NCI-H748 (cell line): ENCODE measurements at regions not wholly inside any gene's neighbourhood (a gene's known extent, or its start where the extent isn't known, plus 50 kb on each side); places are given as distances from the start of the nearest gene placed in this dataset.

Source experiments
- DNase-seq: peaks from one replicate; lab custom pipeline; 2025; ENCODE audit not compliant: unreplicated experiment; lab: John Stamatoyannopoulos, UW

DNA sequence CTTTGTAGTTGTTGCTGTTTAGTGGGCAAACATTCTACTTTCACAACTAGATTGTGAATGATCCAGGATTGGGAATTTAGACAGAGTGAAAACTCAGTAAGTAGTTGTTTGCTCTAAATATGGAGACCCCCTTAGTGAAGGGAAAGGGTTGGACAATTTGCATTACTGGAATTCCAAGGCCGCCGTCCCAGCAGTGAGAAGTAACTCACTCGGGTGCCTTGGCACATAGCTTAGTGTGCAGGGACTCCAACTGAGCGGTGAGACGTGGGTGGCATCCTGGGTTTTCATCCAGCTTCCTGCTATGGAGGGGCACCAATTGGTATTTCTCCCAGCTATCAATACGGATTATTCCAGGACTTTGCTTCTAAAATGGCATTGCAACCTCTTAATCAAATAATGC, 69.7 kb upstream of the FCN1 start:
- DNase-seq = no peak

DNA sequence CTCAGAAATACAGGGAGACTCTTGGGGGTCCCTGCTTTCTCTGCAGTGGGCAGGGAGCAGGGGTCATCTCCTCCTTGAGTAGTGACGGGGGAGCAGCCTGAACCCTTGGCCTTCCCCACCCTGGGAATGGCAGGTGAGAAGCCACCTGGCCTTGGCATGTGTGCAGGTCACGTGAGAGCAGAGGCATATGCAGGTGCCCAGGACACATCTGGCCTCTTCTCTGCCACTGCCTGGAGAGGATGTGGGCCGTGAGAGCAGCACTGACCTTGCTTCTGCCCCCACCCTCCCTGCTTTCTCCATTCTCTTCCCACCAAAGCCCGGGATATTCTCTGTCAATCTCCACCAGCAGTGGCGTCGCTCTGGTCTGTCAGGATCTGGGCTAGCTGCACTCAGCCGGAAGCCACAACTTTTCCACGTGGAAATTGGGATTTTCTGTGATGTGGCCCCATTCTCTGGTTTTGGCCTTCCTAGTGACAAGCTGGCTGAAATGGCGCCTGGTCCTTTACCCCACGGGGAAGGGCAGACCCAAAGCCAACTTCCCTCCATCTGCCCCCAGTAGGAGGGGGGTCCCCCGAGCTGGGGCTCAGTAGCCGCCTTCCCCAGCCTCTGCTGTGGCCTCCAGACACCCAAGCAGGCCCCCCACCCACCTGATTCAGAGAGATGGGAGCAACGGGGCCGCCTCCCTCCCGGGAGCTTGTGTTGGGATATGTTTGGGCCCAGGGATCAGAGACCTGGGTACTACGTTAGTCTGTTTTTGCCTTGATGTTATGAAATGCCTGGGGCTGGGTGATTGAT, 70.4 kb upstream of the FCN1 start:
- DNase-seq = no peak

DNA sequence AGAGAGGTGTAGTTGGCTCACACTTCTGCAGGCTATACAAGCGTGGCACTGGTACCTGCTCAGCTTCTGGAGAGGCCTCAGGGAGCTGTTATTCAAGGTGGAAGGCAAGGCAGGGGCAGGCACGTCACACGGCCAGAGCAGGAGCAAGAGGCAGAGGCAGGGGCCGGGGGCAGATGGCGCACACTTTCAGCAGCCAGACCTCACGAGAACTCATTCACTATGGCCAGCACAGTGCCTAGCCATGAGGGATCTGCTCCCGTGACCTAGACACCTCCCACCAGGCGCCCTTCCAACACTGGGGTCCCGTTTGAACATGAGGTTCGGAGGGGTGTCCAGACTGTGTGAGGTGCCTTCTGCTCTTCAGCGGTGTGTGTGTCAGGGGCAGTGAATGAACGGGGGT, 71.0 kb upstream of the FCN1 start:
- DNase-seq = no peak

DNA sequence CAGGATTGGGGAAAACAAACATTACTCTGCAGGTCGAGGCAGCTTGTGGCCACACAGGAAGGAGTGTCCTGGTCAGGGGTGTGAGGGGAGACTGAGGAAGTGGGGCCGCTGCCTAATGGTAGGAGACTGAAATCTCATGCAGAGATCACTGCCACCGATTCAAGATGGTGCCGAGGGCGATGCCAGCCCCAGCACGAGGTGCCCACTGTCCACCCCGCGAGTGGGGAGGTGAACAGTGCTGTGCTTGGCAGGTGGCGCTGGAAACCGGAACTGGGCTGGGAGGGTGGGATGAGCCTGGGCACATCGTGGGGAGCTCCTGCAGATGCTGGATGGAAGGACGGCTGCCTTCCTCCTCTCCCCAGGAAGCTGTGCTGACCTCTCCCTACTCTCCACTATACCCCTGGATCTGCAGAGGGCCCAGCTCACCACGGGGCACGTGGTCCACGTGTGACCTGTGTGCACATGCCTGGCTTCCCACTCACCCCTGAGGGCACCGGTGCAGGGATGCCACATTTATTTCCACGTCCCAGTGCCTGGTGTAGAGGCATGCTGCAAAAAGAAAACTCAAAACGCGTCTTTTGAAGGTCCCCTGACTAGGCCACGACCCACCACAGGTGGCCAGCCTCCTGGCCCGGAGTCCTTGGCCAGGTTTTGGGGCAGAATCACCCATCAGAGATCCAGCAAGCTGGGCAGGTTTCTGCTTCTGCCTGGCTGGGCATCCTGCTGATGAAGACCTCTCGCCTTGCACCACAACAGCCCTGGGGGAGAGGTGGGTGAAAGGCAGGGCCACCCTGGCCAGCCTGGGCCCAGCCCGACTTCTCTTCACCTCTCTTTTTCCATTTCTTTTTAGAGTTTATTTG, 71.7 kb upstream of the FCN1 start:
- no peak for DNase-seq

DNA sequence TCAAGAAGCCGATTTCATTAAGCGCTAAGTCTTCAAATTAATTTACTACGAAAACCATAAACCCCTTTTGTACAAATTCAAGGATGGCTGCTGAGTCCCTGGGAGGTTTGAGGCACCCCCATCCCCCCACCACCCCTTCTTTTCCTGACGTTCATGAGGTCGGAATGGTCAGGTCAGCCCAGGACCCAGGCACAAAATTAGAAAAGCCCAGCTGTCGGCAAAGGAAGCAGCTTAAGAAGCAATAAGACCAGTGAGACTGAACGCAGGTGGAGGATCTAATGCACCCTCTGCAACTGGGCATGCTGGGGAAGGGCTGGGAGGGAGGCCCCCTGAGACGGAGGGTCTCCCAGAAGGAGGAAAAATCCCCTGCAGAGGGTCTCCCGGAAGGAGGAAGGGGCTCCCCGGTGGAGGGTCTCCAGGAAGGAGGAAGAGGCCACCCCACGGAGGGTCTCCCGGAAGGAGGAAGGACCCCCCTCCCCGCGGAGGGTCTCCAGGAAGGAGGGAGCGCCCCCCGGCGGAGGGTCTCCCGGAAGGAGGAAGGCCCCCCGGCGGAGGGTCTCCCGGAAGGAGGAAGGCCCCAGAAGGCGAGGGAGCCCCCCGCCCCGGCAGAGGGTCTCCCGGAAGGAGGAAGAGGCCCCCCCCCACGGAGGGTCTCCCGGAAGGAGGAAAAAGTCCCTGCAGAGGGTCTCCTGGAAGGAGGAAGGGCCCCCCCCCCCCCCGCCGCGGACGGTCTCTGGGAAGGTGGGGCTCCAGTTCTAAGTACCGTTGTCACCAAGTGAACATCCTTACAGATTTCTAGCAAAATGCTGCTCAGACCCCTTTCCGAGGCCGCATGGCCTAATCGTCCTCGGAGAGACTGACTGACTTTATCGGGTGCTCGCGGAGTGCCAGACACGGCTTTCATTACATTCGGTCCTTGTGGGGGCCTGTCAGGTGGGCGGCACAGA, 74.4 kb upstream of the FCN1 start:
- DNase-seq = no peak

DNA sequence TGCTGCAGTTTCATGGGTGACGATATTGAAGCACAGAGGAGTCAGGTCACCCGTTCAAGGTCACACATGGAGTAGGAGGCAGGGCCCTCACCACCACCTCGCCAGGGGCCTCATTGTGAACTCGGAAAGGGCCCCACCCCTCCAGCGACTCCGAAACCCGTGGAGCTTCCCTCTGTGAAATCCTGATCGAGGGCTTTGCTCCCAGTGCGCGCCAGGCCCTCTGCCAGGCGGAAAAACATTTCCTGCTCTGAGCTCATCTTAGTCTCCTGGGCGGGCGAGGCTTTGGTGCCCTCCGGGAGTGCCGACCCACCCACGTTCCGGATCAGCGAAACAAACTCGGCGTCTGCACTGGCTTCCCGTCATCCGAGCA, 75.0 kb upstream of the FCN1 start:
- DNase-seq = no peak

DNA sequence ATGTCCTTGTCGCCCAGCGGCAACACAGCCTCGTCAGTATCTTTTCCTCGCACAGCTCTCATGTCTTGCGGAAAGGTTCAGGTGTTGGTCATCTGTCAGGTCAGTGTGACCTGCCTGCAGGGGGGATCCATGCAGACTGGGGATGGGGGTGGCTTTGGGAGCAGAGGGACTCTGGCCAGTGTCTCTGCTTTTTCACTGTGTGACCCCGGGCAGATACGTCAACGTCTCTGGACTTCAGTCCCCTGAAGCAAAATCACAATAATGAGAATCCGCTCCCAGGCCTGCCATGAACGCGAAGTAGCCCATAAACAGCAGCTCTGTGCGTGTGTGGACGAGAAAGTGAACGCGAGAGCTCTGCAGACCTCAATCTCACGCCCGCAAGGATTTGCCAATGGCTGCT, 75.7 kb upstream of the FCN1 start:
- DNase-seq = no peak

DNA sequence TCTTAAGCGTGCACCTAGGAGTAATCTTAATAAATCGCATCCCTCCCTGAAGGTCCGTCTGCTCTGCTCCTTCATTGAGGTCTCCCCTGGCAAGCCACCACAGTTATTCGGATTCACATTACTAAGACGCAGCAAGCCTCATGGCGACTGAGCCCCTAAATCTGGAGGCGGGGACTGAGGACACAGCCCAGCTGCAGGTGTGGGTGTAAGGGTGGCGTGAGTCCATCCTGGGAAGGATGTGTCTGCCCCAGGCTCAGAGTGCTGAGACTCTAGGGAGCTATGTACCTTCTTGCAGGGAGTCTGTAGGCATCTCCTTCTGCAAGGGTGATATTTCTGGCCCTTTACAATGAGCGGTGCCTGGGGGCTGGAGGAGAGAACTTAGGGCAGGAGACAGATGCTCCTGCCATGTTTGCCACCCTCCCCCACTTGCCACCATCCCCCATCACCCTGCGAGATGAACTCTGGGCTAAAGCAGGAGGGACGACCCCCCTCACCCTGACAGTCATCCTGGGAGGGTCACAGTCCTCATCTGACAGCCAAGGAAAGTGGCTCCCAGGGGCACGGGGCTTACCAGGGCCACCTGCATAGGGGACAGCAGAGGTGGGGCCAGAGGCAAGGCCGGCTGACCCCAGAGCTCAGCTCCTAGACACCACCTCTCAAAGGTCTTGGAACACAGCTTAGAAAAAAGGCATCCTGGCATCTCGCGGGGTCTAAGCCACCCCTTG, 76.4 kb upstream of the FCN1 start:
- no peak for DNase-seq

DNA sequence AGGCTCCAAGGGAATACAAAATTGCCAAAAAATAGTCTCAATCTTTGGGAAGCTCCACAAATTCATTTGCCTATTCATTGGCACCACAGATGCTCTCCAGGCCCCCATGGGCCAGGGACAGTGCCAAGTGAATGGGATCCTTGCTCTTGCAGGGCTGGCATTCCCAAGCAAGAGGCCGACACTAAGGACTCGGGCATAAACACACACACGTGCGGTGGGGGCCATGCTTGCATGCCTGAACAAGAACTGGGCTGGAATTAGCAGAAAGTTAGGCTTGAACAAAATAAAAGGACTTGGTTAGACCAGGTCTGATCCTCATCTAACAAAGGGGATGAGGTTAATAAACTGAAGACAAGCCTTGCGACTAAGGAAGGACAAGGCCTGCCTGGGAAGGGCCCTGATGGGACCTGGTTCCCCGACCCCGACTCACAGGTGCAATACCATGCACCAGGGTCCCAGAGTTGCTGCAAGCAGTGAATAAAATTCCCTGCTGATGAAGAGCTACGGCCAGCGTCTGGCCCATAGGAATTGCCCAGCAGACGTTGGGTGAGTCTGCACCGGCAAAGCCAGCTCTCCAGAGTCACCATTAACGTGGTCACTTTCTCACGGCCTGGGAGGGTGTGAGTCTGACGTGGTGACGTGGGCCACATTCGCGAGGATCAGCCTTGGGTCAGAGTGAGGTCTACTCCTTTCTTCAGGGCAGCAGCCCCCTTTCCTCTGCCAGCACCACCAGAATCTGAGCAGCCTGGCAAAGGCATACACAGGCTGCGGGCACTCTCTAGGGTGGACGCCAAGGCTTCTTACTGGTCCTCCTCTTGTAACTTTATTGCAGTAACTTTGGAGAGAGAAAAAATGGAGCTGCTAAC, 77.4 kb upstream of the FCN1 start:
- DNase-seq = no peak

DNA sequence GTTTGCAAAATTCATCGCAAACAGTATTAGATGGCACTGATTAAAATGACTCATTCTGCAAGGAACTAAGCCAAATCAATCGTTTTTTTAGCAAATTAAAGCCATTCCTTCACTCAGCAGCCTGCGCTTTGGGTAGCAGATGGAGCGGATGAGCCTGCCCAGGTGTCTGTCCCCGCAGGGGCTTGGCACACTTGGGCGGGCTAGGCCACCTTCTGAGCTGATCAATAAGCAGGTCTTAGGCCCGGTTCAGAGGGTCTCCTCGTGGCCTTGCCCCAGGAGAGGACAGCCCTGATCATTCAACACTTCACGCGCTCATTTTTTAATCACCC, 78.0 kb upstream of the FCN1 start:
- DNase-seq = no peak

DNA sequence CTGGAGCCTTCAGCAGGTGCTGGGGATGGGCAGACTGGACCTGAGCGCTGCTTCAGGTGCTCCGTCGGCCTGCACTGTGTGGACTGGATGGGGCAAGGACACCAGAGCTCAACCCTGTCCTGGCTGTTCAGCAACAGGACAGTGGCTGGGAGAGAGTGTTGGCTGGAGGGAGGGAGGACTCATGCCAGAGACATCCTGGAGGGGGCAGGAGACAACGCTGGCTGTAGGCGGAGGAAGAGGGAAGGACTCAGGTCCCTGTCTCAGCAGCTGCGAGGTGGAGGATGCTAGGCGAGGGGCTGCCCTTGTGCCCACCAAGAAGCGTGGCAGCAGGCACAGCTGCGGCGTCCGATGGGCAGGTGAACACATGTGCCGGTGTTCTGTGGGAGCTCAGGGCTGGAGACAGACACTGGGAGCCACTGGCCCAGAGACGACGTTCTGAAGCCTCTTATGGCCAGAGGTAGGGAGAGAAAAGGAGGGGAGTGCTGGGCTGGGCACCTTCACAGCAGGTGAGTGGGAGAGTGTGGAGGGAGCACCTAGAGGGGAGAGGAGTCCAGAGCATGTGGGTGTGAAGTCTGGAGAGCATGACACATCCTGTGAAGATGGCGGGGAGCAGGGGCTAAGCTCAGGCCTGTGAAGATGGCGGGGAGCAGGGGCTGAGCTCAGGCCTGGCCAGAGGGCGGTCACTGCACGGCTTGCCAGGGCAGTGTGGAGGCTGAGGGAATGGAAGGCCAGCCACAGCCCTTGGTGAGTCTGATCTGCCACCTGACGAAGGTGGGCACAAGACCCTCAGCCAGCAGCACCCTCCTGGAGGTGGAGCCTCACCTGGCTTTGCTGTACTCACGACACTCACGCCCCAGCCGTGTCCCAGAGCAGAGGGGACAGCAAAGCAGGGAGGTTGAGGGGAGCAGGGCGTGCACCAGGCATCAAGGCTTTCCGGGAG, 79.1 kb upstream of the FCN1 start:
- DNase-seq = no peak

DNA sequence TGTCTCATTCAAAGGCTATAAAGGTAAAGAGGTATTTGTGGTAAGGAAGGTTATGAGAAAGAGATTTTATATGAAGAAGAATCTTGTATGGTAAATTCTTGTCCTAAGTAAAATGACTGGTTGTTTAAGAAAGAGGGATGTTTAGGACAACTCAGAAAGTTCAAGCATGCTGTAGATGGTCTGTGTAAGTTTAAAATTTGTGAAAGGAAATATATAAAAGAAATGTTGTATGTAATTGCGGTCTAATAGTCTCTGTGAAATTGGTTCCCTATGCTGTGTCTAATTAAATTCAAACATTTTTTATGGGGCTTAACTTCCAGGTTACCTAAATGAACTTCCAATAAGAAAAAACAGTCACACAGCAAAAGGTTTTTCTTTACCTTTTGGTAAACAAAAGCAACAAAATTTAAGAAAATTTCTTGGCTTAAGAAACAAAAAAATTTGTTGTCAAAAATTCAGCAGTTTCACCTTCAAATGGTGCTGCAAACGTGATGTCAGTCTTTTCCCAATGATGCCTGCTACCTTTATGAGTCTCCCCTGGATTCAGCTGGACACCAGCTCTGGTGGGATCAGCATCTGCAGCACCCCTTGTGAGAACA, 83.0 kb upstream of the FCN1 start:
- no peak for DNase-seq

DNA sequence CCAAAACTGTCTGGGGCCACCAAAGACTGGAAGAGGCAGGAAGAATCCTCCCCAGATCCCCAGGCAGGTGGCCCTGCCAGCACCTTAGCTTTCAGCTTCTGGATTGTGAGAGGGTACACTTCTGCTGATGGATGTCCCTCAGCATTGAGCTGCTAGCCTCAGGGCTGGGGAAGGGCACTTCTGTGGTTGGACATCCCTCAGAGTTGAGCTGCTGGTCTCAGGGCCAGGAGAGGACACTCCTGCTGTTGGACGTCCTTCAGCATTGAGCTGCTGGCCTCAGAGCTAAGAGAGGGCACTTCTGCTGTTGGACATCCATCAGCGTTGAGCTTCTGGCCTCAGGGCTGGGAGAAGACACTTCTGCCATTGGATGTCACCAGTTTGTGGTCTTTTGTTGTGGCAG, 83.8 kb upstream of the FCN1 start:
- DNase-seq = no peak

DNA sequence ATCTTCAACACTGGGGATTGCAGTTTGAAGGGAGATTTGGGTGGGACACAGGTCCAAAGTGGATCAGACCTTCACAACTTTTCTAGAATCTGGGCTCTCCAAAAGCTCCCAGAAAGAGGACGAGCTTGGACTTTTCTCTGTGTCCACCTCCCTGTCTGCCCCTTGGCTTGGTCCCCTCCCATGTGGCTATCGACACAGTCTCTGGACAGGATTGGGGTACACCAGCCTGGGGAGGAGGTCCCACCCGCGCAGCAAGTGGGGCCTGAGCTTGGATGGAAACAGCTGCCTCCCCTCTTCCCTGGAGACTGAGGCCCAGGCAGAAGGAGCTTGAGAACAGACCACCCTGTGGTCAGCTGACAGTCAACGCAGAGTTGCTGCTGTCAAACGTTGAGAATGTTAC, 84.6 kb upstream of the FCN1 start:
- DNase-seq = no peak

DNA sequence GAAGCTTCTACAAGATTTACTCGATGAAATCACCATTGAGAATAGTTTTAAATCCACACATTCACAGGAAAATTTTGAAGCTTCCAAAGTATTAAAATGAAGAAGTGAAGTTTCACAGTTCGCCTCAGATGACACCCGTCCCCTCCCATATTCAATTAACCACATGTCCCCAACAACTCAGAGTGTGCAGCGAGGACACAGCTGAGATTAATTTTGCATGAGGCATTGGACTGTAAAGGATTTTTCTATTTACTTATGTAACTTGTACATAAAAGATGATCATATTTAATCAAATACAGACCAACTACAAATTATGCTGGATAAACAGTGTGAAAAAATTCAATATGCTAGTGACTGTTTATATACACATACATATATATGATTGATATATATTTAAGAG, 84.7 kb upstream of the OLFM1 start:
- DNase-seq = no peak

DNA sequence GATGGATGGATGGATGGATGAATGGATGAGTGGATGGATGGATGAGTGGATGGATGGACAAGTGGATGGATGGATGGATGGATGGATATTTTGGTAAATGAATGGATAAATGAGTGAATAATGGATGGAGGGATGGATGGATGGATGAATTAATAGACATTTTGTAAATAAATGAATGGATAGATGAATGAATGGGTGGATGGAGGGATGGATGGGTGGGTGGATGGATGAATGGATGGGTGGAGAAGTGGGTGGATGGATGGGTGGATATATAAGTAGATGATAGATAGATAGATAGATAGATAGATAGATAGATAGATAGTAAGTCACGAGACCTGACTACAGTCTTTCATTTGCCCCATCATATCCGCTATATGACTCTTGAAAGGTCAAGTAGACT, 82.7 kb upstream of the OLFM1 start:
- no peak for DNase-seq

DNA sequence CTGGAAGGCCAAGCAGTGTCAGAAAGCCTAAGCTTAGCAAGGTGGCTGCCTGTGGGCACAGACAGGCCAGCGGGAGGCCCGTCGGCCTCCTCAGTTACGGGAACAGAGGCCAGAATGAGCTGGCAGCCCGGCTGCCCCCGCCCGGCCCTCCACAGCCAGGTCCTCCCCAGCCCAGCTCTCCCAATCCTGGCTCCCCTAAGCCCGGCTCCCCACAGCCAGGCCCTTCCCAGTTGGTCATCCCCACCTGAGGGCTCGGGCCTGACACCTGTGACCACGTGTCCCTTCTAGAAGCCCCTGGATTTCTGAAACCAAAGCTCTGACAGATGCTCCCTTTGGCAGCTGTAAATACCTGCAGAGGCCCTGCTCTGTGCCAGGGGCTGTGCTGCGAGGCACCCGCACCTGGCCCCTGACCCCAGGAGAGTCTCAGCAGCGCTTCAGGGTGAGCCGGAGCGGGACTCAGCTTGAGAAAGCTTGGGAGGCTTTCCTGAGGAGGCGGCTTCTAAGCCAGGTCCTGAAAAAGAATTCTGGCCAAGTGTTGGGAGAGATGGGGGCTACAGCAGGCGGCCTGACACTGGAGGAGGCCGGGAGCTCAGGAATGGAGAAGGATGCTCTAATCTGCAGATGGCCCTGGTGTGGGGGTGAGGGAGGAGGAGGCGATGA, 80.4 kb upstream of the OLFM1 start:
- DNase-seq = no peak

DNA sequence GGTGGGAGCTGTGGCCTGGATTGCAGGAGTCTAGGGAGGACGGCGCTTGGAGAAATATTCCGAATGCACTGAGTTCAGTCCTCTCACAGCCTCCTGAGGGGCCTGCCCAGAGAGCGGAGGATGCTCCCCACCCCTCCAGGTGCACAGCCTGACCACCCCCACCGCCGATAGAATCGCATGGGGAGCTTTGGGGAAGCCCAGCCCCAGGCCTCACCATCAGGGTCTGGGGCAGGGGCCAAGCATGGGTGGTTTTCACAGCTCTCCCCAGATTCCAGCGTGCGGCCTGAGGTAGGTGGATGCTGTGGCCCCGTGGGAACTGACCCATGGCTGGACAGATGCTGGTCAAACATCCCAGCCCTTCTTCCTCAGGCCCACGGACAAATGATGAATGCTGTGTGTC, 79.9 kb upstream of the OLFM1 start:
- DNase-seq = no peak
